GM23338 (cell line): ENCODE measurements at regions not wholly inside any gene's neighbourhood (a gene's known extent, or its start where the extent isn't known, plus 50 kb on each side); places are given as distances from the start of the nearest gene placed in this dataset.

ENCODE experiments used
- ATAC-seq: fragments of 200-7000 bp; cut with Tn5 transposase; 3 replicates; pipeline ENCODE4 v1.9.1; 2020
- DNase-seq: peaks from one replicate; pipeline ENCODE4 v3.0.0-alpha.2; 2015; ENCODE audit warnings: low spot score
- H2AFZ ChIP-seq: fragments of 200-600 bp; sonication (generic); 2 replicates; pipeline ENCODE4 v1.8.0; 2016; ENCODE audit warnings: antibody characterized with exemption, mild to moderate bottlenecking, moderate library complexity
- H3F3A ChIP-seq: fragments of 200-600 bp; sonication (generic); replicated peaks from 2 replicates; pipeline ENCODE4 v1.8.0; 2017; ENCODE audit warnings: antibody characterized with exemption, mixed run types, low read depth
- H3K27ac ChIP-seq: fragments of 200-600 bp; sonication (generic); 2 replicates; pipeline ENCODE4 v1.6.1; 2016; ENCODE audit warnings: low read depth
- H3K27me3 ChIP-seq: fragments of 200-600 bp; sonication (generic); 2 replicates; pipeline ENCODE4 v1.8.0; 2016; ENCODE audit warnings: mild to moderate bottlenecking, mixed run types, moderate library complexity; ENCODE audit not compliant: insufficient read depth
- H3K36me3 ChIP-seq: fragments of 200-600 bp; sonication (generic); 2 replicates; pipeline ENCODE4 v1.8.0; 2016; ENCODE audit warnings: mild to moderate bottlenecking; ENCODE audit not compliant: insufficient read depth
- H3K4me1 ChIP-seq: fragments of 200-600 bp; sonication (generic); 2 replicates; pipeline ENCODE4 v1.8.0; 2016; ENCODE audit warnings: mild to moderate bottlenecking, moderate library complexity; ENCODE audit not compliant: insufficient read depth
- H3K4me2 ChIP-seq: fragments of 200-600 bp; sonication (generic); 2 replicates; pipeline ENCODE4 v1.7.1; 2017; ENCODE audit warnings: mixed run types
- H3K4me3 ChIP-seq: fragments of 200-600 bp; sonication (generic); 2 replicates; pipeline ENCODE4 v1.6.1; 2016; ENCODE audit warnings: mixed run types
- H3K79me2 ChIP-seq: fragments of 200-600 bp; sonication (generic); replicated peaks from 2 replicates; pipeline ENCODE4 v1.8.0; 2017; ENCODE audit warnings: mild to moderate bottlenecking; ENCODE audit not compliant: insufficient read depth
- H3K9me2 ChIP-seq: fragments of 200-600 bp; sonication (generic); 2 replicates; pipeline ENCODE4 v1.8.0; 2017; ENCODE audit not compliant: insufficient read depth
- H4K20me1 ChIP-seq: fragments of 200-600 bp; sonication (generic); replicated peaks from 2 replicates; pipeline ENCODE4 v1.8.0; 2017; ENCODE audit warnings: mild to moderate bottlenecking; ENCODE audit not compliant: insufficient read depth
- H3K27ac Mint-ChIP-seq: 2 replicates; pipeline ENCODE4 v1.8.0; 2020; ENCODE audit warnings: inconsistent platforms, mild to moderate bottlenecking, moderate library complexity, mixed read lengths
- H3K27me3 Mint-ChIP-seq: 3 replicates; pipeline ENCODE4 v1.8.0; 2022; ENCODE audit warnings: low read depth, mild to moderate bottlenecking, moderate library complexity, mixed read lengths, inconsistent platforms; ENCODE audit not compliant: insufficient read depth, poor library complexity
- H3K36me3 Mint-ChIP-seq: 3 replicates; pipeline ENCODE4 v1.8.0; 2021; ENCODE audit warnings: low read depth, mild to moderate bottlenecking, inconsistent platforms, moderate library complexity, mixed read lengths
- H3K4me1 Mint-ChIP-seq: 3 replicates; pipeline ENCODE4 v1.8.0; 2020; ENCODE audit warnings: mild to moderate bottlenecking, inconsistent platforms, mixed read lengths
- H3K4me3 Mint-ChIP-seq: 3 replicates; pipeline ENCODE4 v1.8.0; 2021; ENCODE audit warnings: moderate library complexity, mild to moderate bottlenecking, inconsistent platforms, mixed read lengths
- H3K9me3 Mint-ChIP-seq: 3 replicates; pipeline ENCODE4 v1.8.0; 2020; ENCODE audit warnings: moderate library complexity, mild to moderate bottlenecking, inconsistent platforms, mixed read lengths
- CREB1 ChIP-seq: fragments of 250-450 bp; sonication (Bioruptor Pico); IDR thresholded peaks from 2 replicates; pipeline ENCODE4 v1.5.0; 2020; ENCODE audit warnings: low read depth, mild to moderate bottlenecking, moderate library complexity
- EZH2phosphoT487 ChIP-seq: fragments of 200-600 bp; sonication (generic); IDR thresholded peaks from one replicate; pipeline ENCODE4 v1.8.1; 2018; ENCODE audit warnings: antibody characterized with exemption; ENCODE audit not compliant: unreplicated experiment
- NANOG ChIP-seq: IDR thresholded peaks from 2 replicates; pipeline ENCODE4 v1.6.1; 2016; ENCODE audit warnings: antibody characterized with exemption, borderline replicate concordance
- POLR2AphosphoS5 ChIP-seq: IDR thresholded peaks from 2 replicates; pipeline ENCODE4 v1.6.1; 2016; ENCODE audit warnings: antibody characterized with exemption, low read depth
- ZNF114 ChIP-seq: fragments of 250-450 bp; sonication (Bioruptor Pico); IDR thresholded peaks from 2 replicates; pipeline ENCODE4 v1.5.0; 2020; ENCODE audit warnings: mild to moderate bottlenecking, moderate library complexity
- TF ChIP-seq, protein P1 (sequence below), 2 experiments: fragments of 200-600 bp in 1 of 2; sonication (generic) in 1 of 2; conservative IDR thresholded peaks; 2 replicates each; pipeline versions ENCODE4 v1.5.1 to v1.6.1; 2016 to 2017; ENCODE audit warnings: antibody characterized with exemption in 2 of 2, low read depth in 2 of 2, mild to moderate bottlenecking in 2 of 2, moderate library complexity in 1 of 2
- TF ChIP-seq, protein P2 (sequence below): IDR thresholded peaks from 2 replicates; pipeline ENCODE4 v1.6.1; 2016; ENCODE audit warnings: antibody characterized with exemption
- TF ChIP-seq, protein P3 (sequence below): IDR thresholded peaks from one replicate; pipeline ENCODE4 v1.6.1; 2018; ENCODE audit warnings: antibody characterized with exemption; ENCODE audit not compliant: unreplicated experiment

DNA sequence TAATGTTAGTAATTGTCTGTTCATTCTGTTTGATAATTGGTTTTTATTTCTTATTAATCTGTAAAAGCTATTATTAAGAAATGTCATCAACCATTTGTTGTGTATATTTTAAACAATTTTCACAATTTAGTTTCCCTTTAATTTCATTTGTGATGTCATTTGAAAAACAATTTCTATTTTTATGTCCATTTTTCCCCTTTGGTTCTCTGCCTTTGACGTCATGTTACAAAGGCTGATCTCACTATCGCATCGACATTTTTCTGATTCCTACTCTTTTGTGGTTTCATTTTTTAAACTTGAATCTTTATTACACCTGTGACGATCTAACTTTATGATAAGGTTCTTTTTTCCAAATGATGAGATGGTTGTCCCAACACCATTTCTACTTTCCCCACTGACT lies 191.0 kb upstream of the ZNF507 start (continued):
- TF ChIP-seq, protein P1, sequence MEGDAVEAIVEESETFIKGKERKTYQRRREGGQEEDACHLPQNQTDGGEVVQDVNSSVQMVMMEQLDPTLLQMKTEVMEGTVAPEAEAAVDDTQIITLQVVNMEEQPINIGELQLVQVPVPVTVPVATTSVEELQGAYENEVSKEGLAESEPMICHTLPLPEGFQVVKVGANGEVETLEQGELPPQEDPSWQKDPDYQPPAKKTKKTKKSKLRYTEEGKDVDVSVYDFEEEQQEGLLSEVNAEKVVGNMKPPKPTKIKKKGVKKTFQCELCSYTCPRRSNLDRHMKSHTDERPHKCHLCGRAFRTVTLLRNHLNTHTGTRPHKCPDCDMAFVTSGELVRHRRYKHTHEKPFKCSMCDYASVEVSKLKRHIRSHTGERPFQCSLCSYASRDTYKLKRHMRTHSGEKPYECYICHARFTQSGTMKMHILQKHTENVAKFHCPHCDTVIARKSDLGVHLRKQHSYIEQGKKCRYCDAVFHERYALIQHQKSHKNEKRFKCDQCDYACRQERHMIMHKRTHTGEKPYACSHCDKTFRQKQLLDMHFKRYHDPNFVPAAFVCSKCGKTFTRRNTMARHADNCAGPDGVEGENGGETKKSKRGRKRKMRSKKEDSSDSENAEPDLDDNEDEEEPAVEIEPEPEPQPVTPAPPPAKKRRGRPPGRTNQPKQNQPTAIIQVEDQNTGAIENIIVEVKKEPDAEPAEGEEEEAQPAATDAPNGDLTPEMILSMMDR (conservative IDR thresholded peaks at IDR 0.05; ENCODE audit: low read depth in 2 of 2), result no peak
- no peak for TF ChIP-seq CREB1 (CRISPR knock-in tag)
- no peak for TF ChIP-seq POLR2AphosphoS5
- TF ChIP-seq, protein P2, sequence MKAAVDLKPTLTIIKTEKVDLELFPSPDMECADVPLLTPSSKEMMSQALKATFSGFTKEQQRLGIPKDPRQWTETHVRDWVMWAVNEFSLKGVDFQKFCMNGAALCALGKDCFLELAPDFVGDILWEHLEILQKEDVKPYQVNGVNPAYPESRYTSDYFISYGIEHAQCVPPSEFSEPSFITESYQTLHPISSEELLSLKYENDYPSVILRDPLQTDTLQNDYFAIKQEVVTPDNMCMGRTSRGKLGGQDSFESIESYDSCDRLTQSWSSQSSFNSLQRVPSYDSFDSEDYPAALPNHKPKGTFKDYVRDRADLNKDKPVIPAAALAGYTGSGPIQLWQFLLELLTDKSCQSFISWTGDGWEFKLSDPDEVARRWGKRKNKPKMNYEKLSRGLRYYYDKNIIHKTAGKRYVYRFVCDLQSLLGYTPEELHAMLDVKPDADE, result no peak
- TF ChIP-seq, protein P3, sequence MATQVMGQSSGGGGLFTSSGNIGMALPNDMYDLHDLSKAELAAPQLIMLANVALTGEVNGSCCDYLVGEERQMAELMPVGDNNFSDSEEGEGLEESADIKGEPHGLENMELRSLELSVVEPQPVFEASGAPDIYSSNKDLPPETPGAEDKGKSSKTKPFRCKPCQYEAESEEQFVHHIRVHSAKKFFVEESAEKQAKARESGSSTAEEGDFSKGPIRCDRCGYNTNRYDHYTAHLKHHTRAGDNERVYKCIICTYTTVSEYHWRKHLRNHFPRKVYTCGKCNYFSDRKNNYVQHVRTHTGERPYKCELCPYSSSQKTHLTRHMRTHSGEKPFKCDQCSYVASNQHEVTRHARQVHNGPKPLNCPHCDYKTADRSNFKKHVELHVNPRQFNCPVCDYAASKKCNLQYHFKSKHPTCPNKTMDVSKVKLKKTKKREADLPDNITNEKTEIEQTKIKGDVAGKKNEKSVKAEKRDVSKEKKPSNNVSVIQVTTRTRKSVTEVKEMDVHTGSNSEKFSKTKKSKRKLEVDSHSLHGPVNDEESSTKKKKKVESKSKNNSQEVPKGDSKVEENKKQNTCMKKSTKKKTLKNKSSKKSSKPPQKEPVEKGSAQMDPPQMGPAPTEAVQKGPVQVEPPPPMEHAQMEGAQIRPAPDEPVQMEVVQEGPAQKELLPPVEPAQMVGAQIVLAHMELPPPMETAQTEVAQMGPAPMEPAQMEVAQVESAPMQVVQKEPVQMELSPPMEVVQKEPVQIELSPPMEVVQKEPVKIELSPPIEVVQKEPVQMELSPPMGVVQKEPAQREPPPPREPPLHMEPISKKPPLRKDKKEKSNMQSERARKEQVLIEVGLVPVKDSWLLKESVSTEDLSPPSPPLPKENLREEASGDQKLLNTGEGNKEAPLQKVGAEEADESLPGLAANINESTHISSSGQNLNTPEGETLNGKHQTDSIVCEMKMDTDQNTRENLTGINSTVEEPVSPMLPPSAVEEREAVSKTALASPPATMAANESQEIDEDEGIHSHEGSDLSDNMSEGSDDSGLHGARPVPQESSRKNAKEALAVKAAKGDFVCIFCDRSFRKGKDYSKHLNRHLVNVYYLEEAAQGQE, result no peak
- no peak for TF ChIP-seq NANOG

DNA sequence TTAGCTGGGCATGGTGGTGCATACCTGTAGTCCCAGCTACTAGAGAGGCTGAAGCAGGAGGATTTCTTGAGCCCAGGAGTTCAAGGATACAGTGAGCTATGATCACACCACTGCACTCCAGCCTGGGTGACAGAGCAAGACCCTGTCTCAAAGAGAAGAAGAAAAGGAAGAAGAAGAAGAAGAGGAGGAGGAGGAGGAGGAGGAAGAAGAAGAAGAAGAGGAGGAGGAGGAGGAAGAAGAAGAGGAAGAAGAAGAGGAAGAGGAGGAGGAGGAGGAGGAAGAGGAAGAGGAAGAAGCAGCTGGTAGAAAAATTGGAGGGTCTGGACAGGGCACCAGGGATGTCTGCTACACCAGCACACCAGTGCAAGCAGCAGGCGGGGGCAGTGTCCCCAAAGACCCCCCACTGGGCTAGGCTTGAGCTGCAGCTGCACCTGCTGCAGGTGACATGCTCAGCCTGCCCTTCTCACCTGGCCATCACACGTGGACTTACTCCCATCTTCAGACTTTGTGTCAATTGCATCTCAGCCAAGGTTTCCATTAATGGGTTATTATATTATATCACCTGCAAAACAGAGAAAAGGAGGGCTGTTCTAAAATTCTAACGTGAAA lies 180.9 kb upstream of the ZNF507 start:
- H3K4me1 Mint-ChIP-seq, result no peaks in the 10 kb centered on the region
- H3K36me3 Mint-ChIP-seq, result no peaks in the 10 kb centered on the region
- no peak overlapping the region for H3K27ac ChIP-seq

More for the DNA sequence above, 180.9 kb upstream of the ZNF507 start:
- DNase-seq (no peak), ATAC-seq (no peak)
- TF ChIP-seq, protein P2, result no peak
- TF ChIP-seq ZNF114, result no peak
- no peak for TF ChIP-seq EZH2phosphoT487
- TF ChIP-seq, protein P1 (conservative IDR thresholded peaks at IDR 0.05; ENCODE audit: low read depth in 2 of 2), result no peak
- H3K79me2 ChIP-seq, result no peaks in the 10 kb centered on the region
- no peak overlapping the region for H2AFZ ChIP-seq
- H4K20me1 ChIP-seq, result no peaks in the 10 kb centered on the region
- 0 out of 2 replicates have a peak, but pooled peaks cover 4% of the 10 kb centered on the region for H3K9me2 ChIP-seq
- no peaks in the 10 kb centered on the region for H3K36me3 ChIP-seq
- H3K27me3 ChIP-seq, result no peaks in the 10 kb centered on the region
- no peaks in the 10 kb centered on the region for H3K27me3 Mint-ChIP-seq
- peaks cover 3% of the 10 kb centered on the region; the same call in 1 of the 3 replicates for H3K9me3 Mint-ChIP-seq
- H3F3A ChIP-seq, result no peaks in the 10 kb centered on the region
- H3K27ac Mint-ChIP-seq, result no peak overlapping the region
- H3K4me2 ChIP-seq, result no peak overlapping the region
- H3K4me1 ChIP-seq, result no peaks in the 10 kb centered on the region
- H3K4me3 Mint-ChIP-seq, result no peak overlapping the region
- H3K4me3 ChIP-seq, result no peak overlapping the region
